Body of pancreas (tissue), 4 donors: ENCODE measurements at regions not wholly inside any gene's neighbourhood (a gene's known extent, or its start where the extent isn't known, plus 50 kb on each side); places are given as distances from the start of the nearest gene placed in this dataset.

Experiments used
- POLR2A ChIP-seq, 3 donors: fragments of 450-650 bp; IDR thresholded peaks; one replicate each; pipeline ENCODE4 v1.6.1; 2016; ENCODE audit warnings: antibody characterized with exemption in 3 of 3, mild to moderate bottlenecking in 2 of 3
- TF ChIP-seq, protein P1 (sequence below), 7 experiments: fragments of 450-650 bp in 4 of 7; fragments of 200-600 bp in 3 of 7; sonication (generic) in 3 of 7; IDR thresholded peaks; one replicate each; pipeline ENCODE4 v1.5.1; 2016 to 2019; ENCODE audit warnings: antibody characterized with exemption in 7 of 7

DNA sequence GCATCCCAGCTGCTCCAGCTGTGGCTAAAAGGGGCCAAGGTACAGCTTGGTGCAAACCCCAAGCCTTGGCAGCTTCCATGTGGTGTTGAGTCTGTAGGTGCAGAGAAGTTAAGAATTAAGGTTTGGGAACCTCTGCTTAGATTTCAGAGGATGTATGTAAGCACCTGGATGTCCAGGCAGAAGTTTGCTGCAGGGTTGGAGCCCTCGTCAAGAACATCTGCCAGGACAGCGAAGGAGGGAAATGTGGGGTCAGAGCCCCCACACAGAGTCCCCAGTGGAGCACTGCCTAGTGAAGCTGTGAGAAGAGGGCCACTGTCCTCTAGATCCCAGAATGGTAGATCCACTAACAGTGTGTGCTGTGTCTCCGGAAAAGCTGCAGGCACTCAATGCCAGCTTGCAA lies 236.2 kb upstream of the ADRA1B start:
- TF ChIP-seq, protein P1, sequence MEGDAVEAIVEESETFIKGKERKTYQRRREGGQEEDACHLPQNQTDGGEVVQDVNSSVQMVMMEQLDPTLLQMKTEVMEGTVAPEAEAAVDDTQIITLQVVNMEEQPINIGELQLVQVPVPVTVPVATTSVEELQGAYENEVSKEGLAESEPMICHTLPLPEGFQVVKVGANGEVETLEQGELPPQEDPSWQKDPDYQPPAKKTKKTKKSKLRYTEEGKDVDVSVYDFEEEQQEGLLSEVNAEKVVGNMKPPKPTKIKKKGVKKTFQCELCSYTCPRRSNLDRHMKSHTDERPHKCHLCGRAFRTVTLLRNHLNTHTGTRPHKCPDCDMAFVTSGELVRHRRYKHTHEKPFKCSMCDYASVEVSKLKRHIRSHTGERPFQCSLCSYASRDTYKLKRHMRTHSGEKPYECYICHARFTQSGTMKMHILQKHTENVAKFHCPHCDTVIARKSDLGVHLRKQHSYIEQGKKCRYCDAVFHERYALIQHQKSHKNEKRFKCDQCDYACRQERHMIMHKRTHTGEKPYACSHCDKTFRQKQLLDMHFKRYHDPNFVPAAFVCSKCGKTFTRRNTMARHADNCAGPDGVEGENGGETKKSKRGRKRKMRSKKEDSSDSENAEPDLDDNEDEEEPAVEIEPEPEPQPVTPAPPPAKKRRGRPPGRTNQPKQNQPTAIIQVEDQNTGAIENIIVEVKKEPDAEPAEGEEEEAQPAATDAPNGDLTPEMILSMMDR (IDR thresholded peaks at IDR 0.05), result no peak
- no peak for TF ChIP-seq POLR2A (IDR thresholded peaks at IDR 0.05)
